ENCODE measurements at regions not wholly inside any gene's neighbourhood (a gene's known extent, or its start where the extent isn't known, plus 50 kb on each side); places are given as distances from the start of the nearest gene placed in this dataset.

- POLR2A ChIA-PET = no interaction called here
- TF ChIP-seq SIN3A (IDR thresholded peaks at IDR 0.05; ENCODE audit: borderline replicate concordance, low read depth, low read length) = no peak
- TF ChIP-seq RCOR1 (IDR thresholded peaks at IDR 0.05; ENCODE audit: low read length) = no peak
- TF ChIP-seq RFX5 (IDR thresholded peaks at IDR 0.05; ENCODE audit: low read length) = no peak
- TF ChIP-seq EZH2phosphoT487 (IDR thresholded peaks at IDR 0.05; ENCODE audit: borderline replicate concordance, low read depth) = no peak
- no peak for TF ChIP-seq TAF1 (IDR thresholded peaks at IDR 0.05; ENCODE audit: borderline replicate concordance, low read depth, low read length)
- no peak for TF ChIP-seq RAD21 (IDR thresholded peaks at IDR 0.05; ENCODE audit: low read length)
- TF ChIP-seq PBX3 (IDR thresholded peaks at IDR 0.05) = no peak
- no peak for TF ChIP-seq ELF1 (IDR thresholded peaks at IDR 0.05)
- TF ChIP-seq IRF3 (IDR thresholded peaks at IDR 0.05; ENCODE audit: low read depth, low read length) = no peak
- TF ChIP-seq EP300 (IDR thresholded peaks at IDR 0.05; ENCODE audit: borderline replicate concordance in 1 of 2, low read depth in 1 of 2, low read length in 1 of 2) = no peak
- TF ChIP-seq MXI1 (IDR thresholded peaks at IDR 0.05; ENCODE audit: low read depth, low read length) = no peak
- Histone ChIP-seq H3K36me3 (replicated peaks in 1 of 2; ENCODE audit: control insufficient read depth in 1 of 2, insufficient read depth in 2 of 2, low read length in 1 of 2) (no peaks in the 10 kb centered on the region), H3K9me3 (no peaks in the 10 kb centered on the region), H3K79me2 (ENCODE audit: insufficient read depth) (no peaks in the 10 kb centered on the region), H3K4me1 (ENCODE audit: control insufficient read depth in 1 of 2, insufficient read depth in 2 of 2, low read depth in 1 of 2, low read length in 1 of 2) (peaks cover 0 to 8% of the 10 kb centered on the region in 2 experiments; a peak in 2 of 4 replicates), H3F3A (replicated peaks; ENCODE audit: insufficient read depth) (no peaks in the 10 kb centered on the region), H4K20me1 (ENCODE audit: insufficient read depth) (no peaks in the 10 kb centered on the region), H3K27ac (ENCODE audit: low read depth in 2 of 2, low read length in 1 of 2) (no peak overlapping the region), H3K4me3 (ENCODE audit: low read depth in 2 of 2, low read length in 1 of 2) (no peak overlapping the region), H3K27me3 (ENCODE audit: insufficient read depth) (no peaks in the 10 kb centered on the region), H3K9ac (no peak overlapping the region), H3K4me2 (no peak overlapping the region), H2AFZ (ENCODE audit: low read depth) (no peak overlapping the region), H3K9me2 (no peaks in the 10 kb centered on the region)
- CTCF ChIA-PET = no interaction called here
- no peak for DNase-seq
- WGBS (ENCODE audit: low lambda C conversion rate) = 52% methylated on average over 1 of the region's 1 CpG
These were observed 188.7 kb upstream of the TBC1D5 start for GRCh38 chr3:17931131-17931530.

- Histone ChIP-seq H2AFZ (ENCODE audit: low read depth) (no peak overlapping the region), H3K9ac (no peak overlapping the region), H3K27ac (ENCODE audit: low read depth in 2 of 2, low read length in 1 of 2) (no peak overlapping the region), H3K4me2 (no peak overlapping the region), H3F3A (replicated peaks; ENCODE audit: insufficient read depth) (no peaks in the 10 kb centered on the region), H3K4me3 (ENCODE audit: low read depth in 2 of 2, low read length in 1 of 2) (no peak overlapping the region), H3K9me2 (no peaks in the 10 kb centered on the region), H3K79me2 (ENCODE audit: insufficient read depth) (no peaks in the 10 kb centered on the region), H4K20me1 (ENCODE audit: insufficient read depth) (no peaks in the 10 kb centered on the region), H3K4me1 (ENCODE audit: control insufficient read depth in 1 of 2, insufficient read depth in 2 of 2, low read depth in 1 of 2, low read length in 1 of 2) (no peaks in the 10 kb centered on the region; a peak in 1 of 4 replicates), H3K36me3 (replicated peaks in 1 of 2; ENCODE audit: control insufficient read depth in 1 of 2, insufficient read depth in 2 of 2, low read length in 1 of 2) (no peaks in the 10 kb centered on the region), H3K27me3 (ENCODE audit: insufficient read depth) (no peaks in the 10 kb centered on the region), H3K9me3 (no peaks in the 10 kb centered on the region)
- DNase-seq = no peak
- POLR2A ChIA-PET = no interaction called here
- TF ChIP-seq TAF1 (IDR thresholded peaks at IDR 0.05; ENCODE audit: borderline replicate concordance, low read depth, low read length) = no peak
- no peak for TF ChIP-seq EZH2phosphoT487 (IDR thresholded peaks at IDR 0.05; ENCODE audit: borderline replicate concordance, low read depth)
- TF ChIP-seq ELF1 (IDR thresholded peaks at IDR 0.05) = no peak
- no peak for TF ChIP-seq IRF3 (IDR thresholded peaks at IDR 0.05; ENCODE audit: low read depth, low read length)
- no peak for TF ChIP-seq FOXJ3 (CRISPR knock-in tag; IDR thresholded peaks at IDR 0.05)
- 50% methylated on average over 4 of the region's 4 CpGs for WGBS (ENCODE audit: low lambda C conversion rate)
- CTCF ChIA-PET = no interaction called here
These were observed 186.2 kb upstream of the TBC1D5 start for GRCh38 chr3:17928502-17929145.

All from SK-N-SH (cell line).